Adrenal gland (tissue), 9 donors: ENCODE measurements at regions not wholly inside any gene's neighbourhood (a gene's known extent, or its start where the extent isn't known, plus 50 kb on each side); places are given as distances from the start of the nearest gene placed in this dataset.
A peak's percentile ranks its signal among the peaks of the same experiment; 100 is the strongest.
"Not testable (repeated sequence)": the region's sequence is repeated elsewhere in the genome, so short reads cannot be mapped to it uniquely, and the experiment has no call there.

Experiments
- DNase-seq, 7 donors: peaks; one replicate each; pipeline ENCODE4 v3.0.0-alpha.2; 2019 to 2020
- H3K27ac ChIP-seq, 5 donors: fragments of 200-600 bp; sonication (generic) in 4 of 5; 1 replicate in 3 of 5; 2 replicates in 2 of 5; pipeline versions ENCODE4 v1.5.1 to v1.8.0; 2016 to 2020; ENCODE audit warnings: mild to moderate bottlenecking in 1 of 5
- H3K27me3 ChIP-seq: fragments of 200-600 bp; 2 replicates; pipeline ENCODE4 v1.8.0; 2021
- H3K36me3 ChIP-seq, 2 donors: fragments of 200-600 bp; replicated peaks in 1 of 2; 1 replicate in 1 of 2; 2 replicates in 1 of 2; pipeline versions ENCODE4 v1.5.1 to v1.8.0; 2018 to 2022
- H3K4me1 ChIP-seq, 2 donors: fragments of 200-600 bp; replicated peaks in 1 of 2; 1 replicate in 1 of 2; 2 replicates in 1 of 2; pipeline versions ENCODE4 v1.5.1 to v1.8.0; 2018 to 2021
- H3K4me3 ChIP-seq, 4 donors: fragments of 200-600 bp; sonication (generic) in 3 of 4; one replicate each; pipeline ENCODE4 v1.5.1; 2016 to 2018
- H3K9me3 ChIP-seq, 3 donors: fragments of 200-600 bp; sonication (generic) in 1 of 3; replicated peaks in 1 of 3; 1 replicate in 2 of 3; 2 replicates in 1 of 3; pipeline versions ENCODE4 v1.5.1 to v1.8.0; 2016 to 2021
- CTCF ChIP-seq, 6 experiments: fragments of 450-650 bp in 4 of 6; fragments of 200-600 bp in 2 of 6; sonication (generic) in 1 of 6; IDR thresholded peaks; 1 replicate in 5 of 6; 2 replicates in 1 of 6; pipeline versions ENCODE4 v1.5.1 to v1.8.0; 2016 to 2021; ENCODE audit warnings: antibody characterized with exemption in 6 of 6, mild to moderate bottlenecking in 2 of 6, moderate library complexity in 1 of 6
- WGBS, 4 donors: extraction: QIAGEN DNeasy Blood & Tissue Kit in 2 of 4; methylation state at CpG; one replicate each; pipeline versions ENCODE4 v1.1.5 to v1.1.7; 2013 to 2017; 5-methylcytosine and 5-hydroxymethylcytosine counted together
- intact Hi-C, 2 donors: fragments of 100-400 bp; cut with DNase I; formaldehyde crosslinking; loops; one replicate each; pipeline versions ENCODE4 v1.14.1 to v1.15.0; 2022 to 2023
- donor health status: healthy with polysubstance abuse.
- donor health status: Bipolar disorder and iron deficiency.
- donor health status: DM: yes; HTN: yes; CAD: no.
- donor health status: DM: no; HTN: no; CAD: no.
- donor health status: DM: no; HTN: no; CAD: no.

GRCh38 chr1:273772-274171, 177.7 kb downstream of the OR4F29 start:
- H3K27me3 ChIP-seq, H3K4me1 ChIP-seq, intact Hi-C loops, H3K27ac ChIP-seq, H3K4me3 ChIP-seq, H3K9me3 ChIP-seq, H3K36me3 ChIP-seq, DNase-seq: not testable (repeated sequence)
- 83 to 100% (median 87%) methylated on average over 1 to 2 of the region's 2 CpGs for WGBS, 4 donors

GRCh38 chr1:267815-268214, 183.7 kb downstream of the OR4F29 start:
- peak; percentile 63 to 92 (median 85) for DNase-seq
- H3K4me3 ChIP-seq, H3K4me1 ChIP-seq, H3K36me3 ChIP-seq, H3K27ac ChIP-seq, intact Hi-C loops, H3K9me3 ChIP-seq, H3K27me3 ChIP-seq: not testable (repeated sequence)
- TF ChIP-seq CTCF (IDR thresholded peaks at IDR 0.05) = peak; percentile 37 to 82 (median 66)
- 0 to 21% (median 13%) methylated on average over 2 to 5 of the region's 5 CpGs for WGBS, 4 donors
